MM.1S (cell line): ENCODE measurements at regions not wholly inside any gene's neighbourhood (a gene's known extent, or its start where the extent isn't known, plus 50 kb on each side); places are given as distances from the start of the nearest gene placed in this dataset.
A peak's percentile ranks its signal among the peaks of the same experiment; 100 is the strongest.

ENCODE experiments used
- DNase-seq: peaks from one replicate; pipeline ENCODE4 v3.0.0-alpha.2; 2015
- H2AFZ ChIP-seq: fragments of 300-600 bp; sonication (generic); 2 replicates; pipeline ENCODE4 v1.6.0; 2016; ENCODE audit warnings: antibody characterized with exemption, low read length
- H3F3A ChIP-seq: fragments of 300-600 bp; sonication (generic); 2 replicates; pipeline ENCODE4 v1.6.1; 2016; ENCODE audit warnings: mild to moderate bottlenecking, antibody characterized with exemption, low read length, moderate library complexity, mixed read lengths; ENCODE audit not compliant: insufficient read depth
- H3K27ac ChIP-seq: fragments of 300-600 bp; sonication (generic); 2 replicates; pipeline ENCODE4 v1.5.1; 2016; ENCODE audit warnings: mild to moderate bottlenecking, low read length
- H3K27me3 ChIP-seq: fragments of 300-600 bp; sonication (generic); replicated peaks from 2 replicates; pipeline ENCODE4 v1.6.0; 2016; ENCODE audit warnings: low read length; ENCODE audit not compliant: insufficient read depth
- H3K36me3 ChIP-seq: fragments of 300-600 bp; sonication (generic); replicated peaks from 2 replicates; pipeline ENCODE4 v1.6.1; 2016; ENCODE audit warnings: mild to moderate bottlenecking, low read length, mixed read lengths; ENCODE audit not compliant: insufficient read depth
- H3K4me1 ChIP-seq: fragments of 300-600 bp; sonication (generic); 2 replicates; pipeline ENCODE4 v1.6.1; 2016; ENCODE audit warnings: low read length, mixed read lengths
- H3K4me2 ChIP-seq: fragments of 300-600 bp; sonication (generic); 2 replicates; pipeline ENCODE4 v1.6.0; 2016; ENCODE audit warnings: low read depth, low read length
- H3K4me3 ChIP-seq: fragments of 300-600 bp; sonication (generic); 2 replicates; pipeline ENCODE4 v1.5.1; 2016; ENCODE audit warnings: low read length, mixed read lengths
- H3K79me2 ChIP-seq: fragments of 300-600 bp; sonication (generic); 2 replicates; pipeline ENCODE4 v1.6.1; 2016; ENCODE audit warnings: mixed run types, low read length, mixed read lengths
- H3K9ac ChIP-seq: fragments of 300-600 bp; sonication (generic); 2 replicates; pipeline ENCODE4 v1.6.1; 2016; ENCODE audit warnings: low read length, mixed read lengths
- H3K9me2 ChIP-seq: fragments of 300-600 bp; sonication (generic); replicated peaks from 2 replicates; pipeline ENCODE4 v1.6.1; 2016; ENCODE audit warnings: mild to moderate bottlenecking, low read length, mixed read lengths; ENCODE audit not compliant: insufficient read depth
- H3K9me3 ChIP-seq: fragments of 300-600 bp; sonication (generic); replicated peaks from 2 replicates; pipeline ENCODE4 v1.6.1; 2016; ENCODE audit warnings: mild to moderate bottlenecking, low read length, mixed read lengths; ENCODE audit not compliant: insufficient read depth
- H4K20me1 ChIP-seq: fragments of 300-600 bp; sonication (generic); 2 replicates; pipeline ENCODE4 v1.6.1; 2016; ENCODE audit warnings: mild to moderate bottlenecking, low read length, moderate library complexity, mixed read lengths; ENCODE audit not compliant: insufficient read depth
- EZH2 ChIP-seq: fragments of 300-600 bp; sonication (generic); optimal IDR thresholded peaks from 2 replicates; pipeline ENCODE3; 2017; ENCODE audit warnings: low read depth, mild to moderate bottlenecking, antibody characterized with exemption, low read length, mixed read lengths
- EZH2phosphoT487 ChIP-seq: fragments of 300-600 bp; sonication (generic); IDR thresholded peaks from 2 replicates; pipeline ENCODE4 v1.6.1; 2018; ENCODE audit warnings: antibody characterized with exemption, low read length
- TF ChIP-seq, protein P1 (sequence below): fragments of 300-600 bp; sonication (generic); IDR thresholded peaks from 2 replicates; pipeline ENCODE4 v1.5.1; 2016; ENCODE audit warnings: antibody characterized with exemption, low read length, mixed read lengths

DNA sequence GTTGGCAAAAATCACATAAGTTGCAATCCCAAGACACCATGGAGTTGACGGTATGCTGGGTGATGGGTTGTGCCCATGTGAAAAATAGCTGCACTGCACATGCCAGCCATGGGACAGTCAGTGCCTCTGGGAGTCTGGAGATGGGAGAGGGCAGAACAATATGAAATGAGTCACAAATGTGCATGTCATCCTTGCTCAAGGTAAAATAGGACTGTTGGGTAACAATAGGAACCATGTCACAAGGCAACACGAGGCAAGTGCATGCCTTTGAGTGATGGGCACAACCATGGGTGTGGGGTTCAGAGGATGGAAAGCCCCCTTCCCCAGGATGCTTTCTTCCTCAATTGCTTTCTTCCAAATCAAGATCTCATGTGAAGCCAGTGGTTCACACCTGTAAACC lies 70.5 kb upstream of the PIM1 start:
- Histone ChIP-seq H2AFZ (no peak overlapping the region), H3K4me3 (no peak overlapping the region), H3K27ac (no peak overlapping the region), H3F3A (peaks cover 31% of the 10 kb centered on the region), H3K4me1 (peaks cover 35% of the 10 kb centered on the region), H3K9ac (no peak overlapping the region), H3K79me2 (no peaks in the 10 kb centered on the region), H3K9me3 (no peaks in the 10 kb centered on the region), H4K20me1 (no peaks in the 10 kb centered on the region), H3K4me2 (no peak overlapping the region), H3K9me2 (no peaks in the 10 kb centered on the region), H3K36me3 (no peaks in the 10 kb centered on the region), H3K27me3 (no peaks in the 10 kb centered on the region)
- DNase-seq = no peak
- TF ChIP-seq, protein P1, sequence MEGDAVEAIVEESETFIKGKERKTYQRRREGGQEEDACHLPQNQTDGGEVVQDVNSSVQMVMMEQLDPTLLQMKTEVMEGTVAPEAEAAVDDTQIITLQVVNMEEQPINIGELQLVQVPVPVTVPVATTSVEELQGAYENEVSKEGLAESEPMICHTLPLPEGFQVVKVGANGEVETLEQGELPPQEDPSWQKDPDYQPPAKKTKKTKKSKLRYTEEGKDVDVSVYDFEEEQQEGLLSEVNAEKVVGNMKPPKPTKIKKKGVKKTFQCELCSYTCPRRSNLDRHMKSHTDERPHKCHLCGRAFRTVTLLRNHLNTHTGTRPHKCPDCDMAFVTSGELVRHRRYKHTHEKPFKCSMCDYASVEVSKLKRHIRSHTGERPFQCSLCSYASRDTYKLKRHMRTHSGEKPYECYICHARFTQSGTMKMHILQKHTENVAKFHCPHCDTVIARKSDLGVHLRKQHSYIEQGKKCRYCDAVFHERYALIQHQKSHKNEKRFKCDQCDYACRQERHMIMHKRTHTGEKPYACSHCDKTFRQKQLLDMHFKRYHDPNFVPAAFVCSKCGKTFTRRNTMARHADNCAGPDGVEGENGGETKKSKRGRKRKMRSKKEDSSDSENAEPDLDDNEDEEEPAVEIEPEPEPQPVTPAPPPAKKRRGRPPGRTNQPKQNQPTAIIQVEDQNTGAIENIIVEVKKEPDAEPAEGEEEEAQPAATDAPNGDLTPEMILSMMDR = no peak
- TF ChIP-seq EZH2 (no peak), EZH2phosphoT487 (no peak)

DNA sequence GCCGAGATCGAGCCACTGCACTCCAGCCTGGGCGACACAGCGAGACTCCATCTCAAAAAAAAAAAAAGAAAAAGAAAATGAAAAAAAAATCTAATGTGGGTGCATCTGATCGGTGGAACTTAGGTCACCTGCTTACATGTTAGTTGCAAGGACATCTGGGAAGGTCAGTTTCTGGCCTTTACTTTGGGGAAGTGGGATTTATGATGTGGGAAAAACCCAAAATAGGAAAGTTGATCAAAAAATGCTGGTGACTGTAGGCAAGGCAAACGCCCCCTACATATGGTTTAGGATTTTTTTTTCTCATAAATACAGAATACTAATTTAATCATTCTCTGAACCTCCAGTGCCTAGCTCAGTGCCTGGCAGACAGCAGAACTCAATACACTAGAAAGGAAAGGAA lies 69.2 kb upstream of the PIM1 start:
- Histone ChIP-seq H3K4me1 (peaks cover 37% of the 10 kb centered on the region), H2AFZ (no peak overlapping the region), H3K27ac (no peak overlapping the region), H3K9me2 (no peaks in the 10 kb centered on the region), H3K79me2 (no peaks in the 10 kb centered on the region), H4K20me1 (no peaks in the 10 kb centered on the region), H3K9me3 (no peaks in the 10 kb centered on the region), H3K27me3 (no peaks in the 10 kb centered on the region), H3K36me3 (no peaks in the 10 kb centered on the region), H3K4me3 (no peak overlapping the region), H3K9ac (no peak overlapping the region), H3F3A (peaks cover 43% of the 10 kb centered on the region), H3K4me2 (no peak overlapping the region)
- no peak for DNase-seq
- TF ChIP-seq EZH2phosphoT487 (no peak), EZH2 (no peak)
- TF ChIP-seq, protein P1 = no peak

DNA sequence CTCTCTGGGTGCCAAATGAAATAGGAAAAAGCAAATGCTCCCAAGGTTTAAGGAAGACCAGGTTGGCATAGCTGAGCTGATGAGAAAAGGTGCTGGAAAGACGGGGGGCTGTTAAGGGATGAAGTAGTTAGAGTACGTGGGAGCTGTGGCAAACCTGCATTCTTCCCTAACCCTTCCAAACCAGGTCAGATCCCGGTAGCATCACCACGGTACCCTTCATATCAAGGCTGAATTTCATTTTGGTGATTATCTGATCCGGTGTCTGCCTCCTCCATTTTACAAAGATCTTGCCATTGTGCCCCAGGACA lies 68.0 kb upstream of the PIM1 start:
- no peaks in the 10 kb centered on the region for H3K36me3 ChIP-seq
- peak overlapping the region; percentile 92 for H3K9ac ChIP-seq
- no peaks in the 10 kb centered on the region for H4K20me1 ChIP-seq
- H3K9me2 ChIP-seq = no peaks in the 10 kb centered on the region
- no peaks in the 10 kb centered on the region for H3K79me2 ChIP-seq
- TF ChIP-seq EZH2 (no peak), EZH2phosphoT487 (no peak)
- TF ChIP-seq, protein P1 = no peak
- peak overlapping the region; percentile 100 for H3K27ac ChIP-seq
- no peak for DNase-seq
- peak overlapping the region; percentile 53 for H3K4me3 ChIP-seq
- H2AFZ ChIP-seq = 0 out of 2 replicates have a peak overlapping the region, but pooled peaks have one; percentile 9
- H3K4me1 ChIP-seq = peaks cover 42% of the 10 kb centered on the region
- no peaks in the 10 kb centered on the region for H3K9me3 ChIP-seq
- H3K4me2 ChIP-seq = peak overlapping the region; percentile 90
- H3K27me3 ChIP-seq = no peaks in the 10 kb centered on the region
- peaks cover 47% of the 10 kb centered on the region for H3F3A ChIP-seq
